ENCODE measurements at regions not wholly inside any gene's neighbourhood (a gene's known extent, or its start where the extent isn't known, plus 50 kb on each side); places are given as distances from the start of the nearest gene placed in this dataset.
"Not testable (repeated sequence)": the region's sequence is repeated elsewhere in the genome, so short reads cannot be mapped to it uniquely, and the experiment has no call there.

DNA sequence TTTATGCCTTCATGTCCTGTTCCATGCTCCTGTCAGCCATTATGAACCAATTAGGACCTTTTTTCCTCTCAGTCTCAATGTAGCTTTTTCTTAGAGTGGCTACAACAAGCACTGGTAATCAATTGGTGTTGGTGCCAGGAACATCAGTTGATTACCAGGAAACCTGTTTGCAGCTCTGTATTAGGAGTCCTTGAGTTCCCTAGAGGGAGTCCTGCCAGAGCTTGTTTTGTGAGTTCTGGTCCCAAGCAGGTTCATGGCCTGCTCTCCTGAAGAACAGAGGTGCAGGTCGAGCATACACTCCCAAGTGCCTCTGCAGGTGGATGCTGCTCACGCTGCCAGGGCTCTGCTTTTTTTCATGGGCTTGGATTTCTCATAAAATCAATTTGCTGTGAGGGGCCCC, 137.9 kb upstream of the PRR23C start:
- Histone ChIP-seq H2AFZ (ENCODE audit: low read length, unreplicated experiment) (no peak overlapping the region), H3K4me3 (ENCODE audit: low read depth, low read length) (no peak overlapping the region), H3K27ac (ENCODE audit: low read depth, low read length) (no peak overlapping the region)

GRCh38 chr3:139185527-139185926, 140.8 kb upstream of the PRR23C start:
- H3K36me3 ChIP-seq (ENCODE audit: insufficient read depth, low read length) = no peaks in the 10 kb centered on the region
- H2AFZ ChIP-seq (ENCODE audit: low read length, unreplicated experiment) = no peak overlapping the region
- H3K79me2 ChIP-seq (ENCODE audit: control insufficient read depth, insufficient read depth, low read length, unreplicated experiment) = no peaks in the 10 kb centered on the region
- H3K4me1 ChIP-seq (ENCODE audit: control insufficient read depth, insufficient read depth, low read length, unreplicated experiment) = no peaks in the 10 kb centered on the region
- no peaks in the 10 kb centered on the region for H3K27me3 ChIP-seq (ENCODE audit: insufficient read depth, low read length)
- H3K4me3 ChIP-seq (ENCODE audit: low read depth, low read length) = no peak overlapping the region
- H3K27ac ChIP-seq (ENCODE audit: low read depth, low read length) = no peak overlapping the region

More for the DNA sequence above, 137.9 kb upstream of the PRR23C start:
- Histone ChIP-seq H3K4me1 (ENCODE audit: control insufficient read depth, insufficient read depth, low read length, unreplicated experiment) (no peaks in the 10 kb centered on the region), H3K27me3 (ENCODE audit: insufficient read depth, low read length) (no peaks in the 10 kb centered on the region), H3K79me2 (ENCODE audit: control insufficient read depth, insufficient read depth, low read length, unreplicated experiment) (no peaks in the 10 kb centered on the region), H3K36me3 (ENCODE audit: insufficient read depth, low read length) (no peaks in the 10 kb centered on the region)

GRCh38 chr3:139187154-139187553, 142.5 kb upstream of the PRR23C start:
- H3K36me3 ChIP-seq (ENCODE audit: insufficient read depth, low read length) = no peaks in the 10 kb centered on the region
- no peak overlapping the region for H3K27ac ChIP-seq (ENCODE audit: low read depth, low read length)
- H2AFZ ChIP-seq (ENCODE audit: low read length, unreplicated experiment) = no peak overlapping the region
- no peaks in the 10 kb centered on the region for H3K4me1 ChIP-seq (ENCODE audit: control insufficient read depth, insufficient read depth, low read length, unreplicated experiment)
- no peak overlapping the region for H3K4me3 ChIP-seq (ENCODE audit: low read depth, low read length)
- H3K79me2 ChIP-seq (ENCODE audit: control insufficient read depth, insufficient read depth, low read length, unreplicated experiment) = no peaks in the 10 kb centered on the region
- no peaks in the 10 kb centered on the region for H3K27me3 ChIP-seq (ENCODE audit: insufficient read depth, low read length)

DNA sequence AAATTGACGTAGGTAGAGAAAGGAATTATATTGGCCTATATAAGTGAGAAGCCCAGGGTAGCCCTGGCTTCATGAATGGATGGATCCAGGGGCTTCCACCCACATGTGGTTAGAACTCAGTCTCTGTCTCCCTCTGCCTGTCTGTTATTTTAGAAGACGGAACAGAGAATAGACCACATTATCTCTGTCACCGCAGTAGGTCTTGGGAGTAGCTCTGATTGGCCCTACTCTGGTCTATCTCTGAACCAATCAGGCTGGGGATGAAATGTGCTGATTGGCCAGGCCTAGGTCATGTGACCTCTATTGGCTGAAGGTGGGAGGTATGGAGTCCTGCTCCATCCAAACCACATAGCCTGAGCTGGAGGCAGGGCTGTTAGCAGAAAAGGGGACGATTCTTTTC, 143.0 kb upstream of the PRR23C start:
- Histone ChIP-seq H3K4me3 (ENCODE audit: low read depth, low read length) (no peak overlapping the region), H3K36me3 (ENCODE audit: insufficient read depth, low read length) (no peaks in the 10 kb centered on the region), H3K27ac (ENCODE audit: low read depth, low read length) (no peak overlapping the region), H2AFZ (ENCODE audit: low read length, unreplicated experiment) (no peak overlapping the region), H3K79me2 (ENCODE audit: control insufficient read depth, insufficient read depth, low read length, unreplicated experiment) (no peaks in the 10 kb centered on the region), H3K27me3 (ENCODE audit: insufficient read depth, low read length) (no peaks in the 10 kb centered on the region), H3K4me1 (ENCODE audit: control insufficient read depth, insufficient read depth, low read length, unreplicated experiment) (no peaks in the 10 kb centered on the region)

DNA sequence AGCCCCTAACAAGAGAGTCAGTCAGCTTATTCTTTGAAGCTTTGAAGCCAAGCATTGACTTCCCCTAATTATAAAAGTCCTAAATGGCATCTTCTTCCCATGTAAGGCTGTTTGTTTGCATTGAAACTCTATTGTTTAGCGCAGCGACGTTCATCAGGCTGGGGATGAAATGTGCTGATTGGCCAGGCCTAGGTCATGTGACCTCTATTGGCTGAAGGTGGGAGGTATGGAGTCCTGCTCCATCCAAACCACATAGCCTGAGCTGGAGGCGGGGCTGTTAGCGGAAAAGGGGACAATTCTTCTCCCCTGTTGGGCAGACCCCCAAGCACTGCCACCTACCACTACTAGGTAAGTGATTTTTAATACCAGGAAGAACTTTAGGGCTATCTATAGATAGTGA, 145.3 kb upstream of the PRR23C start:
- Histone ChIP-seq H3K36me3 (ENCODE audit: insufficient read depth, low read length) (no peaks in the 10 kb centered on the region), H3K79me2 (ENCODE audit: control insufficient read depth, insufficient read depth, low read length, unreplicated experiment) (no peaks in the 10 kb centered on the region), H3K27ac (ENCODE audit: low read depth, low read length) (no peak overlapping the region), H3K4me3 (ENCODE audit: low read depth, low read length) (no peak overlapping the region), H2AFZ (ENCODE audit: low read length, unreplicated experiment) (no peak overlapping the region), H3K4me1 (ENCODE audit: control insufficient read depth, insufficient read depth, low read length, unreplicated experiment) (no peaks in the 10 kb centered on the region), H3K27me3 (ENCODE audit: insufficient read depth, low read length) (no peaks in the 10 kb centered on the region)

- H3K79me2 ChIP-seq (ENCODE audit: control insufficient read depth, insufficient read depth, low read length, unreplicated experiment); H3K27ac ChIP-seq (ENCODE audit: low read depth, low read length); H2AFZ ChIP-seq (ENCODE audit: low read length, unreplicated experiment); H3K4me3 ChIP-seq (ENCODE audit: low read depth, low read length); H3K27me3 ChIP-seq (ENCODE audit: insufficient read depth, low read length); H3K4me1 ChIP-seq (ENCODE audit: control insufficient read depth, insufficient read depth, low read length, unreplicated experiment); H3K36me3 ChIP-seq (ENCODE audit: insufficient read depth, low read length): not testable (repeated sequence)
Observed at GRCh38 chr3:139194421-139194820, 149.4 kb upstream of the MRPS22 start.

GRCh38 chr3:139196146-139196545, 147.7 kb upstream of the MRPS22 start:
- H3K27ac ChIP-seq (ENCODE audit: low read depth, low read length); H3K4me1 ChIP-seq (ENCODE audit: control insufficient read depth, insufficient read depth, low read length, unreplicated experiment); H3K36me3 ChIP-seq (ENCODE audit: insufficient read depth, low read length); H3K27me3 ChIP-seq (ENCODE audit: insufficient read depth, low read length); H2AFZ ChIP-seq (ENCODE audit: low read length, unreplicated experiment); H3K4me3 ChIP-seq (ENCODE audit: low read depth, low read length); H3K79me2 ChIP-seq (ENCODE audit: control insufficient read depth, insufficient read depth, low read length, unreplicated experiment): not testable (repeated sequence)

DNA sequence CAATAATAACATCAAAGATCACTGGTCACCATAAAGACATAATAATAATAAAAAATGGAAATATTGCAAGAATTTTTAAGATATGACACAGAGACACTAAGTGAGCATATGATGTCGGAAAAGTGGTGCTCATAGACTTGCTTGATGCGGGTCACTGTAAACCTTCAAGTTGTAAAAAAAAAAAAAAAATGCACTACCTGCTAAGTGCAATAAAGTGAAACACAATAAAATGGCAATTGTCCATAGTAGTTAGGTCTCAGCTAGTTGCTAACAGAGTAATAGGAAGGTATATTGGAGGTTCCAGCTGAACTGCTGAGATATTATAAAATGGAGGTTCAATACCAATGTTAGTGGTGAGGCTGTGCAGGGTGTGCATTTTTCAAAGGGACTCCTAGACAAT, 146.6 kb upstream of the MRPS22 start:
- H3K4me3 ChIP-seq (ENCODE audit: low read depth, low read length) = no peak overlapping the region
- no peaks in the 10 kb centered on the region for H3K27me3 ChIP-seq (ENCODE audit: insufficient read depth, low read length)
- no peaks in the 10 kb centered on the region for H3K79me2 ChIP-seq (ENCODE audit: control insufficient read depth, insufficient read depth, low read length, unreplicated experiment)
- no peaks in the 10 kb centered on the region for H3K36me3 ChIP-seq (ENCODE audit: insufficient read depth, low read length)
- H3K27ac ChIP-seq (ENCODE audit: low read depth, low read length) = no peak overlapping the region
- no peak overlapping the region for H2AFZ ChIP-seq (ENCODE audit: low read length, unreplicated experiment)
- H3K4me1 ChIP-seq (ENCODE audit: control insufficient read depth, insufficient read depth, low read length, unreplicated experiment) = no peaks in the 10 kb centered on the region

DNA sequence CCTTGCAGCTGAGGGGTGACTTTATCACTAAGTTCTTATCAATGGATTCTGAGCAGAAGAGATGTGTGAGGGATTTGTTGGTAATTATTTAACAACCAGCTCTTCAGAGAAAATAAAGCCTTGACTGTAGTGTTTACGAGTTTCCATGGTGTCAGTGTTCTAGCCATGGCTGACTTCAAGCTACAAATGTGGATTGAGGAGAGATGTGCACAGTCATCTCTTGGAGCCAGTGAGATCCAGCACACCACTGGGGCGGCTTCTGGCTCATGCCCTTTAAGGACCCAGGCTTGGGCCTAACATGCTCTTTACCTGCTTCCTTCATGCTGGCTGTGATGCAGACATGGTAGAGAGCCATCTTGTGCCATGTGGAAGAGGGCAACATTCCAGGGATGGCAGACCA, 145.6 kb upstream of the MRPS22 start:
- no peak overlapping the region for H3K27ac ChIP-seq (ENCODE audit: low read depth, low read length)
- no peaks in the 10 kb centered on the region for H3K4me1 ChIP-seq (ENCODE audit: control insufficient read depth, insufficient read depth, low read length, unreplicated experiment)
- H3K79me2 ChIP-seq (ENCODE audit: control insufficient read depth, insufficient read depth, low read length, unreplicated experiment) = no peaks in the 10 kb centered on the region
- no peak overlapping the region for H3K4me3 ChIP-seq (ENCODE audit: low read depth, low read length)
- H2AFZ ChIP-seq (ENCODE audit: low read length, unreplicated experiment) = no peak overlapping the region
- no peaks in the 10 kb centered on the region for H3K36me3 ChIP-seq (ENCODE audit: insufficient read depth, low read length)
- no peaks in the 10 kb centered on the region for H3K27me3 ChIP-seq (ENCODE audit: insufficient read depth, low read length)

DNA sequence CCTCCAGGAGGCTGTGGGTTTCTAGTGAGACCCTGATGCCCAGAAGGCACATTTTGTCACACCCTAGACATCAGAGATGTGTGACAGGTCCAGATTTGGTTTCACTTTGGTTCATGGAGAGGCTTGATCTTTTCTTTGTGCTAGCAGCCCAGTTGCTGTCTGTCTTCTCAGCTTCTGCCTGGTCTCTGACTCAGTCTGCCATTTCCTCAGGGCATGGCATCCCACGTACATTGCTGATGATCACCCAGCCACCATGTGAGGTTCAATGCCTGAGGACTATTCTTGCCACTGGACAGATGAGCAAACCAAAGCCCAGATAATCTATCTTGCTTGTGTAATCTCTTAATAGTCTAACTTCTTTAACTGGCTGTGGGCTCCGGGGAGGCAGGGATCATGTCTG, 144.9 kb upstream of the MRPS22 start:
- no peaks in the 10 kb centered on the region for H3K36me3 ChIP-seq (ENCODE audit: insufficient read depth, low read length)
- H3K79me2 ChIP-seq (ENCODE audit: control insufficient read depth, insufficient read depth, low read length, unreplicated experiment) = no peaks in the 10 kb centered on the region
- H3K27me3 ChIP-seq (ENCODE audit: insufficient read depth, low read length) = no peaks in the 10 kb centered on the region
- no peak overlapping the region for H3K4me3 ChIP-seq (ENCODE audit: low read depth, low read length)
- no peak overlapping the region for H2AFZ ChIP-seq (ENCODE audit: low read length, unreplicated experiment)
- no peak overlapping the region for H3K27ac ChIP-seq (ENCODE audit: low read depth, low read length)
- H3K4me1 ChIP-seq (ENCODE audit: control insufficient read depth, insufficient read depth, low read length, unreplicated experiment) = no peaks in the 10 kb centered on the region

DNA sequence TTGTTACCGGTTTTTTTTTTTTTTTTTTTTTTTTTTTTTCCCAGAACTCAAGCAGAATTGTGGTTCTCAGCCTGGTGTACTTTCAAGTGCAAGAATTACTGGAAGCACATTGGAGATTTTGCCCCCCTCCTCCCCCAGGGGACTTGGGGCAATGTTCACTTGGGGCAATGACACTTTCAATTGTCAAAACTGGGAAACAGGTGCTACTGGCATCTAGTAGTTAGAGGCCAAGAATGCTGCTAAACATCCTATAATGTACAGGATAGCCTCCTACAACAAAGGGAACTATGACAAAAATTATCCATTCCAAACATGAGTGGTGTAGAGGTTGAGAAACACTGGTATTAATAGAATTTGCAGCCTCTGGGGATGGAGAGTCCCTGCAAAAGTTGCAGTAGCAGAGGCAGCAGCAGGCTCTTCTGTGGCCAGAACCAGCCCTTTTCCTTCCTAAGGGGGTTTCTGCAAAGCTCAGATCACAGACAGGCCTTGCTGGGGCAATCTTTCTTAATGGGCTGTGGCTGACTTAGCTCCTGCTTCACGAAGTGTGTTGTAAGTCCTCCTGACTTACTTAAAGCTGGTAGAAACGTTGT, 144.3 kb upstream of the MRPS22 start:
- Histone ChIP-seq H3K79me2 (ENCODE audit: control insufficient read depth, insufficient read depth, low read length, unreplicated experiment) (no peaks in the 10 kb centered on the region), H2AFZ (ENCODE audit: low read length, unreplicated experiment) (no peak overlapping the region), H3K4me3 (ENCODE audit: low read depth, low read length) (no peak overlapping the region), H3K27me3 (ENCODE audit: insufficient read depth, low read length) (0 out of 2 replicates have a peak, but pooled peaks cover 2% of the 10 kb centered on the region), H3K36me3 (ENCODE audit: insufficient read depth, low read length) (no peaks in the 10 kb centered on the region), H3K4me1 (ENCODE audit: control insufficient read depth, insufficient read depth, low read length, unreplicated experiment) (no peaks in the 10 kb centered on the region), H3K27ac (ENCODE audit: low read depth, low read length) (no peak overlapping the region)

Measured in ACC112 (cell line).